Uterus (tissue), 2 donors: ENCODE measurements at regions not wholly inside any gene's neighbourhood (a gene's known extent, or its start where the extent isn't known, plus 50 kb on each side); places are given as distances from the start of the nearest gene placed in this dataset.

Source experiments
- POLR2A ChIP-seq, 2 donors: fragments of 450-650 bp; IDR thresholded peaks; one replicate each; pipeline ENCODE4 v1.6.1; 2016; ENCODE audit warnings: antibody characterized with exemption in 2 of 2, mild to moderate bottlenecking in 1 of 2, moderate library complexity in 1 of 2
- TF ChIP-seq, protein P1 (sequence below), 4 experiments: fragments of 200-600 bp in 2 of 4; fragments of 450-650 bp in 2 of 4; sonication (generic) in 2 of 4; IDR thresholded peaks; one replicate each; pipeline ENCODE4 v1.5.1; 2016 to 2019; ENCODE audit warnings: antibody characterized with exemption in 4 of 4, mild to moderate bottlenecking in 2 of 4, moderate library complexity in 1 of 4

DNA sequence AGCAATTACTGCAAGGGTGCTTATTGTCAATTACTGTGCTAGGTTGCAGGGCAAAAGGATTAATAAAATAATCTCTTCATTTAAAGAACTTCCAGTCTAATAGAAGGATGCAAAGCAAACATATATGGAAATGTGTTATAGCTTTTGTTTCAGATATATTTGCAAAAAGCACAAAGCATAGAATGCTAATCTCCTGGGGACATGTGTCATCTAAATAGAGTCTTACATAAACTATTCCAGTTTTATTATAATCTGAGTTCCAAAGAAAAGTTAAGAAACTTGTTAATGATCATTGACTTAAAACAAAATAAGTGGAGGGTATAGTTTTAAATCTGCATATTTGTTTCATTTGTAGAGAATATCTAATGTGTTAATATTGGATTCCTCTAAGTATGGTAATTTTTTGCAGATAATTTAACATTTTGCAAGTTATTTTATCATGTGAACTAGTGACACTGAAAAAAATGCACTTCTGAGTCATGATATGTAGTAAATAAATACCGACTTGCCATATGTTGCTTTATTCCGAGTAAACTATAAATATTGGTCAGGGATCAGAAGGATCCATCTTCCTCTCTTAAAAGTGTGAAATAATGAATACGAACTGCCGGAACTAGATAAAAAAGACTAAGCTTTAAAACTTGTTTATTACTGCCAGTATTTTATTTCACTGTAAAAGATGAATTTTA lies 231.9 kb upstream of the FAT4 start:
- TF ChIP-seq, protein P1, sequence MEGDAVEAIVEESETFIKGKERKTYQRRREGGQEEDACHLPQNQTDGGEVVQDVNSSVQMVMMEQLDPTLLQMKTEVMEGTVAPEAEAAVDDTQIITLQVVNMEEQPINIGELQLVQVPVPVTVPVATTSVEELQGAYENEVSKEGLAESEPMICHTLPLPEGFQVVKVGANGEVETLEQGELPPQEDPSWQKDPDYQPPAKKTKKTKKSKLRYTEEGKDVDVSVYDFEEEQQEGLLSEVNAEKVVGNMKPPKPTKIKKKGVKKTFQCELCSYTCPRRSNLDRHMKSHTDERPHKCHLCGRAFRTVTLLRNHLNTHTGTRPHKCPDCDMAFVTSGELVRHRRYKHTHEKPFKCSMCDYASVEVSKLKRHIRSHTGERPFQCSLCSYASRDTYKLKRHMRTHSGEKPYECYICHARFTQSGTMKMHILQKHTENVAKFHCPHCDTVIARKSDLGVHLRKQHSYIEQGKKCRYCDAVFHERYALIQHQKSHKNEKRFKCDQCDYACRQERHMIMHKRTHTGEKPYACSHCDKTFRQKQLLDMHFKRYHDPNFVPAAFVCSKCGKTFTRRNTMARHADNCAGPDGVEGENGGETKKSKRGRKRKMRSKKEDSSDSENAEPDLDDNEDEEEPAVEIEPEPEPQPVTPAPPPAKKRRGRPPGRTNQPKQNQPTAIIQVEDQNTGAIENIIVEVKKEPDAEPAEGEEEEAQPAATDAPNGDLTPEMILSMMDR (IDR thresholded peaks at IDR 0.05): no peak
- no peak for TF ChIP-seq POLR2A (IDR thresholded peaks at IDR 0.05)
